UCSD-AML1 (cell line): ENCODE measurements at regions not wholly inside any gene's neighbourhood (a gene's known extent, or its start where the extent isn't known, plus 50 kb on each side); places are given as distances from the start of the nearest gene placed in this dataset.
"Not testable (repeated sequence)": the region's sequence is repeated elsewhere in the genome, so short reads cannot be mapped to it uniquely, and the experiment has no call there.

Experiments
- DNase-seq: peaks from one replicate; lab custom pipeline; 2025; ENCODE audit not compliant: unreplicated experiment; lab: John Stamatoyannopoulos, UW

- no peak for DNase-seq
These were observed 50.2 kb upstream of the DACT2 start for GRCh38 chr6:168369786-168370185.

- DNase-seq = peak; percentile 67
These were observed 50.9 kb upstream of the DACT2 start for GRCh38 chr6:168370310-168370991.

DNA sequence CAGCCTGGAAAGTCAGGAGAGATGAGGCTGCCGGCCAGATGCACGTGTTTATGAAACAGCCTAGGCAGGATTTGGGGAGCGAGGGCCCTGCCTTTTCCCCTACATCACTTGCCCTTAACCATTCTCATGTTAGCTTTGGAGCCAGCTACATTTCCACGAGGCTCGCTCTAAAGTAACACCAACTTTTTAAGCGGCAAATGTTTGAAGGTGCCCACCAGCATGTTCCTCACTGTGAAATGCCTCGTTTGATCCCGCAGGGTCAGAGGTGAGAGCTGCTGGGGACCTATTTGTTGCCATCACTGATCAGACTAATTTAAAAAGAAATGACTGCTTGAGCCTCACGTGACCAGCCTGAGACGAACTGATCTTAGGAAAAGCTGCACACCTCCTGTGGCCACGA, 51.6 kb upstream of the DACT2 start:
- DNase-seq = no peak

DNA sequence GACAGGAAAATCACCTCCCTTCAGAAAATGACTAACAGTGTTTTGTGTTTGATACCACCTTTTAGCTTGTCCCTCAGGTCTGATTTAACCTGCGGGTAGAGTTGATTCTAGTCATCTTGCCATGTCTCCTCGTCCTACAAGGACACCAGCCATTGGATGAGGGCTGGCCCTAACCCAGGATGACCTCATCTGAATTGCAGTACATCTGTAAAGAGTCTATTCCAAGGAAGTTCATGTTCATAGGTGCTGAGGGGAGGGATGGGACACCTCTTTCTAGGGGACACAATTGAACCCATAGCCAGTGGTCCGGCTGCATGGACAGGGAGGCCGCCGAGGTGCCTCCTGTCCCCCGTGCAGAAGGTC, 52.0 kb upstream of the DACT2 start:
- no peak for DNase-seq

DNA sequence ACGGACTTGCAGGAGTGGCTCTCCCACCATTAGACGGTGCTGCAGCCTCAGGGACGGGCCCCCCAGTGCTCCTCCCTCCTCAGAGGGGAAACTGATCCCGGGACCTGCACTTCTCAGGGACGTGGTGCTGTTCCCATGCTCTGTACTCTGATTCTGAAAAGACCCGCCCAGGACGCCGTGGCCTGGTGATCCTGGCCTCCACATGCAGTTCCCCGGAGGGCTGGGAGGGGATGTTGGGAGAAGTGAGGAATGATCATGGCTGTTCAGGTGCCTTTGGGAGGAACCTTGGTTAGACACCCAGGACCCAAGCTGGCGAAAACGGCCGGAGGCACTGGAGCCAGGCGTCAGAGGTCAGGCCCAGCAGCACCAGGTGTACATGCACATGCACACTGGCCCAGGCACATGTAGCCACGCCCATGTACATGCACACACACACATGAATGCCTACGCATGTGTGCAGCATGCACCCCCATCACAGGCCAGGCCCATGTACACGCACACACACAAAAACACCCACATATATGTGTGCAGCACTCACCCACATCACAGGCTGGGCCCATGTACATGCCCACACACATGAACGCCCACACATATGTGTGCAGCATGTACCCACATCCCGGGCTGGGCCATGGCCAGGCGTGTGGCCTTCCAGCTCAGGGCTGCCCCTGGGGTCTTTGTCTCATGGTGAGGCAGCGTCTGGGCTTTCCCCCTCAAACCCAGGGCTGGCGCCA, 52.6 kb upstream of the DACT2 start:
- DNase-seq = no peak

- DNase-seq = no peak
These were observed 53.3 kb upstream of the DACT2 start for GRCh38 chr6:168372889-168373288.

GRCh38 chr6:168373389-168373788, 53.8 kb upstream of the DACT2 start:
- no peak for DNase-seq

DNA sequence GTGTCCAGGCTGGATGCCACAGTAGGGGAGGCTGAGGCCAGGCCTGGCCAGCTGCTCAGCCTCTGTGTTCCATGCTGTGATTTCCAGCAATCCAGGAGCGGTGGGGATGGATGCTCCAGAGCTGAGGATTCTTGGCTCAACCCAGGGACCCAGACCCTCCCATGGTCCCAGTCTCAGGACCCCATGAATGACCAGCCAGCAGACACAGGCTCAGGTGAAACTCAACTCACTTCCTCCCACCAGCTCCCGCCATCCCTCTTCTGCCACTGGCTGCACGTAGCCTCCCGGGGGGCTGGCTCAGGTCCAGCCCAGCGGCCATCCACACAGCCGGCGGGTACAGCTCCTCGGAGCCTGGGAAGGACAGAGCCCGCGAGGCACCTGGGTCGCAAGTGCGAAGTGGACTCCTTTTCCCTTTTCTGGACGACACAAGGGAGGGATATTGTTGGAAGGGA, 54.5 kb upstream of the DACT2 start:
- no peak for DNase-seq

DNA sequence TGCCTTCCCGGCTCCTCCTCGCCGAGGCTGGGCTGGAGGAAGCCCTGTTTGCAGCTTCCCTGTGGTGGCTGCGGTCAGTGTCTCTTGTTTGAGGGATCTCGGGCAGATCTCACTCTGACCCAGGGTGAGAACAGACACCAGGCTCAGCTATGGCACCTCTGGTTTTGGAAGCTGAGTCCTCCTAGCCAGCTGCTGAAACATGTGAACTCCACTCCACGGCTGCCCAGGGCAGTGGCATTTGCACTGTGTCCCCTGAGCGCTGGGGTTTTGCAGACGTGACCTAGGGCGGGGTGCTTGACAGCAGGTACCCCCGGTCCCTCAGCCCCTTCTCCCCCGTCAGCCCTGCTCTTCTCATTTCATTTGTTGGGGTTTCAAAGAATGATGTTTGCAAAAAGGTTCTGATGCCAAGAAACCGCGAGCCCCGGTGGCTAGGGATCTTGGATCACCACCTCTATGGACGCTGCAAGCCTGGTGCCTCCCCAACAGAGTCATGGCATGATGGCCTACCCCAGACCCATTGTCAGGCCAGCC, 55.0 kb upstream of the DACT2 start:
- no peak for DNase-seq

DNA sequence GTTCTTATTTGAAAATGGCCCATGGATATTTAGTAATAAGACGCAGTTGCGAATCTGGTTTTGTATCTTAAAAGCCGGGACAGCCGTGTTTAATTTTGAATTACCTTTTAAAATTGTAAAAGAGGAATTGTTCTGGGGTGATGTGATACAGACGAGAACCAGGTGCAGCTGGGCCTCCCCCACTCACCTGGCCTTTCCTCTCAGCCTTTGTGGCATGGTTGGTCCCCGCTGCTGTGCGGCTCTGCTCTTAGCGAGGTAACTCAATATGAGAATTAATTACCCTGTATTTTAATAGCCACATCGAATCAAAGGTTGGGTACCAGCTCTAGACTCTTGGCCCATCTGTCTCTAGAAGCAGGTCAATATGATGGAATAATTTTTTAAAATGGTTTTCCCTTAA, 56.5 kb upstream of the DACT2 start:
- no peak for DNase-seq

- no peak for DNase-seq
These were observed 57.4 kb upstream of the DACT2 start for GRCh38 chr6:168376811-168377483.

DNA sequence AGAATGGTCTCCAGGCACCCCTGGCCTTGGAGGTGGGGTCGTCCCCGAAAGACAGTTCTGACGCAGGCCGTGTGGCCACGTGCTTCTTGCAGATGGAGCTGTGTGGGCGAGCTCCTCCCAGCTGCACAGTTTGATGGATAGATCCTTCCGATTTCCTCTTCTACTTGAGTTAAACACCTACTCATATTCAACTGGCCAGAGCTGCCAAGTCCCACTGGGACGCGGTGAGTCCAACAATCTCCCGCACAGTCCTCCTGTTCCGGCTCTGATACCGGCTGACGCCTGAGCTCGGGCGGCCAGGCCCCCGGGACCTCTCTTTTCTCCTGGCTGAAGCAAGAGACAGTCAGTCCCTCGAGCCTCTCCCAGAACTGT, 57.9 kb upstream of the DACT2 start:
- no peak for DNase-seq

DNA sequence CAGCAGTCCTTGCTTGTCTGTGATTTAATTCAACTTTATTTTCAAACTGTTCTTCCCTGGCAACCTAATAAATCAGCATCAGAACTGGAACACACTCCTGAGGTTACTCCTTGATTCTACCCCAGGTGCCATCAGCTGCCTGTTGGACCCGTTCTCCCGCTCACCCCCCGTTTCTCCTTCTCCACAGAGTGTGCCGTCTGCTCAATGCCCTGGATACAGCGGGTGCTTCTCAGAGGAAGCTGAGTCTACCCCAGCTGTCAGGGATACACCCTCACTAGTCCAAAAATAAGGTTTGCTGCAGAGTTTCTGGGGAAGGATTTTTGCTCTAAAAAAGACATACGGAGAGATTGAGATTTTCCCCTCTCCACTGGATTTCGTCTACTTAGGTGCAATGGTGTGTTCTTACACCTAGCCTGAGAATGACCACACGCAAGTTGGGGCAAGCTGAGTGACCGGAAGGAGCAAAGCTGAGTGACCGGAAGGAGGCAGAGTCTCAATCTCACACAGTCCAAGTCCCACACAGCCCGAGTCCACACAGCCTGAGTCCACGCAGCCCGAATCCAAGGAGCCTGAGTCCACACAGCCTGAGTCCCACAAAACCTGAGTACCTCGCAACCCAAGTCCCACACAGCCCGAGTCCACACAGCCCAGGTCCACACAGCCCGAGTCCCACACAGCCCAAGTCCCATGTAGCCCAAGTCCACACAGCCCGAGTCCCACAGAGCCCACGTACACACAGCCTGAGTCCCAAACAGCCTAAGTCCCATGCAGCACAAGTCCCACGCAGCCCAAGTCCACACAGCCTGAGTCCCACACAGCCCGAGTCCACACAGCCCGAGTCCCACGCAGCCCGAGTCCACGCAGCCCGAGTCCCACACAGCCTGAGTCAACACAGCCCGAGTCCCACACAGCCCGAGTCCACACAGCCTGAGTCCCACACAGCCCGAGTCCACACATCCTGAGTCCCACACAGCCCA, 58.6 kb upstream of the DACT2 start:
- no peak for DNase-seq

- not testable (repeated sequence) for DNase-seq
These were observed 60.0 kb upstream of the DACT2 start for GRCh38 chr6:168379579-168379978.

DNA sequence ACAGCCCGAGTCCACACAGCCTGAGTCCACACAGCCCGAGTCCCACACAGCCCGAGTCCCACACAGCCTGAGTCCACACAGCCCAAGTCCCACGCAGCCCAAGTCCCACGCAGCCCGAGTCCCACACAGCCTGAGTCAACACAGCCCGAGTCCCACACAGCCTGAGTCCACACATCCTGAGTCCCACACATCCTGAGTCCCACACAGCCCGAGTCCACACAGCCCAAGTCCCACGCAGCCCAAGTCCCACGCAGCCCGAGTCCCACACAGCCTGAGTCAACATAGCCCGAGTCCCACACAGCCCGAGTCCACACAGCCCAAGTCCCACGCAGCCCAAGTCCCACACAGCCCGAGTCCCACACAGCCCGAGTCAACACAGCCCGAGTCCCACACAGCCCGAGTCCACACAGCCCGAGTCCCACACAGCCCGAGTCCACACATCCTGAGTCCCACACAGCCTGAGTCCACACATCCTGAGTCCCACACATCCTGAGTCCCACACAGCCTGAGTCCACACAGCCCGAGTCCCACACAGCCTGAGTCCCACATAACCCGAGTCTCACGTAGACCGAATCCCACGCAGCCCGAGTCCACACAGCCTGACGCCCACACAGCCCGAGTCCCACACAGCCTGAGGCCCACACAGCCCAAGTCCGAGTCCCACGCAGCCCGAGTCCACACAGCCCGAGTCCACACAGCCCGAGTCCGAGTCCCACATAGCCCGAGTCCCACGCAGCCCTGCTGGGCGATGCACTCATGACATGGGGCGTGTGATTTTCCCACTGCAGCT, 60.6 kb upstream of the SMOC2 start:
- not testable (repeated sequence) for DNase-seq

DNA sequence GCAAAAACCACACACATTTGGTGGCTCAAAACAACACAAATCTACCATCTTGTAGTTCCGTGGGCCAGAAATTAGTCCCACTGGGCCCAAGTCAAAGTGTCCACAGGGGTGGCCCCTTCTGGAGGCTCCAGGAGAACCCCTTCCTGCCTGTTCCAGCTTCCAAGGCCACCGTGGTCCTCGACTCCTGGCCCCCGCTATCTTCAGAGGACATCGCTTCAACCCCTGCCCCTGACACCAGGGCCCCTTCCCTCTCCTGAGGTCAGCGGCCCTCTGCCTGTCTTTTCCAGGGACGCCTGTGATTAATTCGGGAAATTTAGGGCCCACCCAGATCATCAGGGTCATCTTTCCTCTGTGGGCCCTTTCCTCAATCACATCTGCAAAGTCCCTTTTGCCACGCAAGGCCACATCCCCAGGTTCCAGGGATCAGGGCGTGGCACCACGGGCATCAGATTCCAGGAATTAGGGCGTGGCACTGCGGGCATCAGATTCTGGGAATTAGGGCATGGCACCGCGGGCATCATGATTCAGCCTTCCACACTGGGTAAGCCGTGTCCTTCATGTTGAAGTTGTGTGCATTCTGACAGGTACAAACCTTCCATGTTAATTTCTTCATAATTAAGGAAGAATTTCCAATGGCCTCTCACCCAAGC, 59.9 kb upstream of the SMOC2 start:
- no peak for DNase-seq

GRCh38 chr6:168381726-168382458, 59.1 kb upstream of the SMOC2 start:
- DNase-seq = no peak

- DNase-seq = no peak
These were observed 57.7 kb upstream of the SMOC2 start for GRCh38 chr6:168383062-168383854.
